ENCODE measurements at regions not wholly inside any gene's neighbourhood (a gene's known extent, or its start where the extent isn't known, plus 50 kb on each side); places are given as distances from the start of the nearest gene placed in this dataset.

GRCh38 chr6:14555804-14556203, 438.2 kb downstream of the CD83 start (continued):
- no peak for TF ChIP-seq ZNF462 (CRISPR knock-in tag; IDR thresholded peaks at IDR 0.05)
- TF ChIP-seq CREB1 (CRISPR knock-in tag; IDR thresholded peaks at IDR 0.05; ENCODE audit: low read depth): no peak
- no peak for TF ChIP-seq EZH2 (IDR thresholded peaks at IDR 0.05; ENCODE audit: low read depth, unreplicated experiment)
- TF ChIP-seq NANOG (IDR thresholded peaks at IDR 0.05; ENCODE audit: borderline replicate concordance): no peak

GRCh38 chr6:14559746-14560536, 442.4 kb downstream of the CD83 start:
- no peak overlapping the region for H3K4me2 ChIP-seq
- H4K20me1 ChIP-seq (replicated peaks; ENCODE audit: insufficient read depth): no peaks in the 10 kb centered on the region
- H3K27me3 ChIP-seq (ENCODE audit: insufficient read depth): no peaks in the 10 kb centered on the region
- H3K4me1 Mint-ChIP-seq: peaks cover 21% of the 10 kb centered on the region
- H3K4me3 ChIP-seq: no peak overlapping the region
- H2AFZ ChIP-seq: no peak overlapping the region
- no peaks in the 10 kb centered on the region for H3K4me1 ChIP-seq (ENCODE audit: insufficient read depth)
- peaks cover 12% of the 10 kb centered on the region; the same call in 1 of the 2 replicates for H3K9me2 ChIP-seq (ENCODE audit: insufficient read depth)
- H3K27me3 Mint-ChIP-seq (ENCODE audit: insufficient read depth, low read depth, poor library complexity): no peaks in the 10 kb centered on the region
- H3K27ac ChIP-seq (ENCODE audit: low read depth): no peak overlapping the region
- DNase-seq (ENCODE audit: low spot score): no peak
- H3K36me3 Mint-ChIP-seq (ENCODE audit: low read depth): peaks cover 4% of the 10 kb centered on the region; the same call in 2 of the 3 replicates
- H3K36me3 ChIP-seq (ENCODE audit: insufficient read depth): no peaks in the 10 kb centered on the region
- no peak overlapping the region for H3K27ac Mint-ChIP-seq
- H3K4me3 Mint-ChIP-seq: no peak overlapping the region
- H3F3A ChIP-seq (replicated peaks; ENCODE audit: low read depth): no peaks in the 10 kb centered on the region
- peaks cover 11% of the 10 kb centered on the region for H3K9me3 Mint-ChIP-seq
- ATAC-seq: no peak
- no peaks in the 10 kb centered on the region for H3K79me2 ChIP-seq (replicated peaks; ENCODE audit: insufficient read depth)
- TF ChIP-seq EZH2phosphoT487 (IDR thresholded peaks at IDR 0.05; ENCODE audit: unreplicated experiment): no peak
- no peak for TF ChIP-seq NANOG (IDR thresholded peaks at IDR 0.05; ENCODE audit: borderline replicate concordance)
- TF ChIP-seq POLR2AphosphoS5 (IDR thresholded peaks at IDR 0.05; ENCODE audit: low read depth): no peak
- no peak for TF ChIP-seq ZNF462 (CRISPR knock-in tag; IDR thresholded peaks at IDR 0.05)
